Heart right ventricle (tissue), 16 donors: ENCODE measurements at regions not wholly inside any gene's neighbourhood (a gene's known extent, or its start where the extent isn't known, plus 50 kb on each side); places are given as distances from the start of the nearest gene placed in this dataset.

Experiments used
- ATAC-seq, 8 donors: fragments of 200-7000 bp; cut with Tn5 transposase; one replicate each; pipeline ENCODE4 v1.9.1; 2020; ENCODE audit warnings: mild to moderate bottlenecking in 8 of 8, moderate library complexity in 8 of 8, moderate number of reproducible peaks in 1 of 8
- DNase-seq, 2 donors: peaks; one replicate each; pipeline ENCODE4 v3.0.0-alpha.2; 2020
- H3K27ac ChIP-seq, 10 donors: fragments of 200-600 bp; sonication (generic) in 2 of 10; one replicate each; pipeline versions ENCODE4 v1.5.0 to v1.8.0; 2020 to 2022; ENCODE audit warnings: mild to moderate bottlenecking in 3 of 10
- H3K27me3 ChIP-seq, 7 donors: fragments of 200-600 bp; one replicate each; pipeline ENCODE4 v1.8.0; 2021 to 2022; ENCODE audit warnings: mild to moderate bottlenecking in 2 of 7
- H3K36me3 ChIP-seq, 9 donors: fragments of 200-600 bp; sonication (generic) in 1 of 9; one replicate each; pipeline versions ENCODE4 v1.5.0 to v1.8.0; 2020 to 2022; ENCODE audit warnings: mild to moderate bottlenecking in 2 of 9
- H3K4me1 ChIP-seq, 9 donors: fragments of 200-600 bp; sonication (generic) in 1 of 9; one replicate each; pipeline versions ENCODE4 v1.5.0 to v1.8.0; 2020 to 2022; ENCODE audit warnings: mild to moderate bottlenecking in 4 of 9
- H3K4me3 ChIP-seq, 10 donors: fragments of 200-600 bp; sonication (generic) in 2 of 10; one replicate each; pipeline versions ENCODE4 v1.5.0 to v1.8.0; 2020 to 2022; ENCODE audit warnings: mild to moderate bottlenecking in 7 of 10, moderate library complexity in 2 of 10
- H3K9me3 ChIP-seq, 11 donors: fragments of 200-600 bp in 10 of 11; sonication (generic) in 2 of 11; one replicate each; pipeline versions ENCODE4 v1.5.0 to v1.8.0; 2013 to 2022; ENCODE audit warnings: mild to moderate bottlenecking in 2 of 11, control low read depth in 1 of 11, moderate library complexity in 1 of 11
- CTCF ChIP-seq, 9 donors: fragments of 200-600 bp; sonication (generic) in 2 of 9; IDR thresholded peaks; one replicate each; pipeline versions ENCODE4 v1.5.0 to v1.8.0; 2021 to 2022; ENCODE audit warnings: antibody characterized with exemption in 9 of 9, mild to moderate bottlenecking in 5 of 9, moderate library complexity in 1 of 9
- WGBS, 2 donors: extraction: QIAGEN DNeasy Blood & Tissue Kit; methylation state at CpG; one replicate each; pipeline ENCODE4 v1.1.7; 2013; ENCODE audit warnings: inconsistent platforms in 1 of 2; 5-methylcytosine and 5-hydroxymethylcytosine counted together
- intact Hi-C, 10 donors: fragments of 100-400 bp; cut with DNase I; formaldehyde crosslinking; loops; one replicate each; pipeline versions ENCODE4 v1.11.1 to v1.14.2; 2022
- donor health status: Arrhythmogenic right ventricular cardiomyopathy.
- donor health status: ischemic (EF 13 %, LVEDD 7.1; RV severe dilation, severe dysfunction).
- donor health status: healthy with polysubstance abuse.
- donor health status: DM: no; HTN: yes; CAD: no.
- donor health status: DM: no; HTN: no; CAD: no.
- donor health status: ischemic (EF 25% LVEDD 6.9; RV normal size, moderate dysfunction).
- donor health status: ischemic (EF 25% LVEDD 5.7; RV mildly dilated, moderate dysfunction).
- donor health status: healthy.
- donor health status: DM: yes; HTN: yes; CAD: no.
- donor health status: Ischemic cardiomyopathy.
- donor health status: ischemic (EF 35%, LVEDD 5.7; RV mildly dilated, moderate dysfunction).
- donor health status: nonischemic (EF 11% LVEDD 7.7; RV severe dilation, severe dysfunction).
- donor health status: DM: yes; HTN: yes; CAD: no.
- donor health status: PGD.
- donor health status: ischemic (EF 29% LVEDD 5.4; RV normal size, mild dysfunction).
- donor health status: nonischemic (EF 23%, LVEDD 6.1; RV moderate dilation, normal function).

- TF ChIP-seq CTCF (IDR thresholded peaks at IDR 0.05), result no peak
- Histone ChIP-seq H3K36me3 (no peaks in the 10 kb centered on the region), H3K4me3 (no peak overlapping the region), H3K27ac (no peak overlapping the region), H3K4me1 (no peaks in the 10 kb centered on the region), H3K27me3 (no peaks in the 10 kb centered on the region), H3K9me3 (peaks cover 0 to 38% (median 3%) of the 10 kb centered on the region in 11 donors)
- DNase-seq (no peak), ATAC-seq (no peak)
- intact Hi-C loops, result loop anchor here in 1 of 10 donors (10.0 kb wide), 1 partner anchor 84 kb away; no protein-coding TSS in a partner anchor
Observed at GRCh38 chr18:34448662-34449061, 223.9 kb upstream of the NOL4 start.

GRCh38 chr18:34457761-34458160 is 233.0 kb upstream of the NOL4 start:
- intact Hi-C loops, result no loop called here
- WGBS, 2 donors, result 51 to 61% methylated on average over 3 of the region's 3 CpGs

GRCh38 chr18:34458410-34458977 is 233.8 kb upstream of the NOL4 start:
- Histone ChIP-seq H3K36me3 (no peaks in the 10 kb centered on the region), H3K9me3 (peaks cover 0 to 5% (median 0%) of the 10 kb centered on the region in 11 donors), H3K4me3 (no peak overlapping the region), H3K27me3 (no peaks in the 10 kb centered on the region), H3K4me1 (peaks cover 0 to 8% (median 0%) of the 10 kb centered on the region in 9 donors), H3K27ac (peak overlapping the region in 3 of 10 donors; percentile 37 to 51 (median 43))
- 51 to 63% methylated on average over 3 of the region's 3 CpGs for WGBS, 2 donors
- DNase-seq (peak in 1 of 2 donors; percentile 13), ATAC-seq (peak; percentile 25 to 90 (median 73))
- no peak for TF ChIP-seq CTCF (IDR thresholded peaks at IDR 0.05)
- intact Hi-C loops, result no loop called here

More at GRCh38 chr18:34457761-34458160, 233.0 kb upstream of the NOL4 start:
- no peak for TF ChIP-seq CTCF (IDR thresholded peaks at IDR 0.05)
- no peak for DNase-seq
- Histone ChIP-seq H3K27me3 (no peaks in the 10 kb centered on the region), H3K9me3 (peaks cover 0 to 5% (median 0%) of the 10 kb centered on the region in 11 donors), H3K4me3 (no peak overlapping the region), H3K36me3 (no peaks in the 10 kb centered on the region), H3K4me1 (peaks cover 0 to 8% (median 0%) of the 10 kb centered on the region in 9 donors), H3K27ac (peak overlapping the region in 1 of 10 donors; percentile 28)
- ATAC-seq, result peak in 4 of 8 donors; percentile 27 to 65 (median 56)

GRCh38 chr18:34461266-34461665 is 236.6 kb upstream of the NOL4 start:
- H3K27me3 ChIP-seq, result no peaks in the 10 kb centered on the region
- no peak for DNase-seq
- 91% methylated on average over 3 of the region's 3 CpGs for WGBS, 2 donors
- H3K4me3 ChIP-seq, result no peak overlapping the region
- intact Hi-C loops, result no loop called here
- H3K27ac ChIP-seq, result no peak overlapping the region
- no peaks in the 10 kb centered on the region for H3K36me3 ChIP-seq
- ATAC-seq, result no peak
- H3K9me3 ChIP-seq, result peaks cover 0 to 6% (median 0%) of the 10 kb centered on the region in 11 donors
- no peak for TF ChIP-seq CTCF (IDR thresholded peaks at IDR 0.05)
- H3K4me1 ChIP-seq, result peaks cover 0 to 8% (median 0%) of the 10 kb centered on the region in 9 donors
